ENCODE measurements at regions not wholly inside any gene's neighbourhood (a gene's known extent, or its start where the extent isn't known, plus 50 kb on each side); places are given as distances from the start of the nearest gene placed in this dataset.

- no peaks in the 10 kb centered on the region for H3F3A ChIP-seq (ENCODE audit: insufficient read depth, low read length)
- H3K9me3 ChIP-seq (replicated peaks; ENCODE audit: insufficient read depth, low read length): no peaks in the 10 kb centered on the region
- DNase-seq: no peak
- no peaks in the 10 kb centered on the region for H3K27me3 ChIP-seq (replicated peaks; ENCODE audit: insufficient read depth, low read length)
- H3K9ac ChIP-seq (ENCODE audit: low read length): no peak overlapping the region
- TF ChIP-seq EZH2phosphoT487 (IDR thresholded peaks at IDR 0.05; ENCODE audit: low read length): no peak
- no peak for TF ChIP-seq CTCF (IDR thresholded peaks at IDR 0.05; ENCODE audit: low read length)
- no peak for TF ChIP-seq EZH2 (optimal IDR thresholded peaks at IDR 0.05; ENCODE audit: low read depth, low read length)
- H2AFZ ChIP-seq (ENCODE audit: low read length): no peak overlapping the region
- H3K4me1 ChIP-seq (ENCODE audit: low read length): no peaks in the 10 kb centered on the region
- no peaks in the 10 kb centered on the region for H3K79me2 ChIP-seq (ENCODE audit: low read length)
- H3K27ac ChIP-seq (ENCODE audit: low read length): no peak overlapping the region
- H3K36me3 ChIP-seq (replicated peaks; ENCODE audit: insufficient read depth, low read length): no peaks in the 10 kb centered on the region
- H4K20me1 ChIP-seq (ENCODE audit: insufficient read depth, low read length): no peaks in the 10 kb centered on the region
- no peak overlapping the region for H3K4me2 ChIP-seq (ENCODE audit: low read depth, low read length)
- H3K4me3 ChIP-seq (ENCODE audit: low read length): no peak overlapping the region
- no peaks in the 10 kb centered on the region for H3K9me2 ChIP-seq (replicated peaks; ENCODE audit: insufficient read depth, low read length)
These were observed 522.4 kb downstream of the KCTD12 start for GRCh38 chr13:76363682-76364289.

GRCh38 chr13:76361868-76362267 is 524.3 kb downstream of the KCTD12 start:
- Histone ChIP-seq H4K20me1 (ENCODE audit: insufficient read depth, low read length) (no peaks in the 10 kb centered on the region), H3F3A (ENCODE audit: insufficient read depth, low read length) (no peaks in the 10 kb centered on the region), H3K36me3 (replicated peaks; ENCODE audit: insufficient read depth, low read length) (no peaks in the 10 kb centered on the region), H3K9me3 (replicated peaks; ENCODE audit: insufficient read depth, low read length) (no peaks in the 10 kb centered on the region), H3K9me2 (replicated peaks; ENCODE audit: insufficient read depth, low read length) (no peaks in the 10 kb centered on the region), H3K27me3 (replicated peaks; ENCODE audit: insufficient read depth, low read length) (no peaks in the 10 kb centered on the region), H3K79me2 (ENCODE audit: low read length) (no peaks in the 10 kb centered on the region), H3K4me2 (ENCODE audit: low read depth, low read length) (no peak overlapping the region), H3K9ac (ENCODE audit: low read length) (no peak overlapping the region), H3K4me3 (ENCODE audit: low read length) (no peak overlapping the region), H3K4me1 (ENCODE audit: low read length) (no peaks in the 10 kb centered on the region), H2AFZ (ENCODE audit: low read length) (no peak overlapping the region), H3K27ac (ENCODE audit: low read length) (no peak overlapping the region)
- TF ChIP-seq CTCF (IDR thresholded peaks at IDR 0.05; ENCODE audit: low read length) (no peak), EZH2phosphoT487 (IDR thresholded peaks at IDR 0.05; ENCODE audit: low read length) (no peak), EZH2 (optimal IDR thresholded peaks at IDR 0.05; ENCODE audit: low read depth, low read length) (no peak)
- DNase-seq: no peak

- no peak for DNase-seq
- Histone ChIP-seq H3K36me3 (replicated peaks; ENCODE audit: insufficient read depth, low read length) (no peaks in the 10 kb centered on the region), H4K20me1 (ENCODE audit: insufficient read depth, low read length) (no peaks in the 10 kb centered on the region), H3K79me2 (ENCODE audit: low read length) (no peaks in the 10 kb centered on the region), H3K4me2 (ENCODE audit: low read depth, low read length) (no peak overlapping the region), H3K9me3 (replicated peaks; ENCODE audit: insufficient read depth, low read length) (no peaks in the 10 kb centered on the region), H3K27ac (ENCODE audit: low read length) (no peak overlapping the region), H3F3A (ENCODE audit: insufficient read depth, low read length) (no peaks in the 10 kb centered on the region), H3K9ac (ENCODE audit: low read length) (no peak overlapping the region), H3K4me3 (ENCODE audit: low read length) (no peak overlapping the region), H3K4me1 (ENCODE audit: low read length) (no peaks in the 10 kb centered on the region), H3K9me2 (replicated peaks; ENCODE audit: insufficient read depth, low read length) (no peaks in the 10 kb centered on the region), H2AFZ (ENCODE audit: low read length) (no peak overlapping the region), H3K27me3 (replicated peaks; ENCODE audit: insufficient read depth, low read length) (no peaks in the 10 kb centered on the region)
- TF ChIP-seq EZH2 (optimal IDR thresholded peaks at IDR 0.05; ENCODE audit: low read depth, low read length) (no peak), EZH2phosphoT487 (IDR thresholded peaks at IDR 0.05; ENCODE audit: low read length) (no peak), CTCF (IDR thresholded peaks at IDR 0.05; ENCODE audit: low read length) (no peak)
These were observed 534.5 kb downstream of the KCTD12 start for GRCh38 chr13:76351541-76352229.

Data from MM.1S (cell line).